IMR-90 (cell line): ENCODE measurements at regions not wholly inside any gene's neighbourhood (a gene's known extent, or its start where the extent isn't known, plus 50 kb on each side); places are given as distances from the start of the nearest gene placed in this dataset.

Experiments used
- ATAC-seq: fragments of 200-7000 bp; cut with Tn5 transposase; 2 replicates; pipeline ENCODE4 v1.9.1; 2020; ENCODE audit warnings: low read depth, mild to moderate bottlenecking, moderate library complexity
- BruUV-seq: library from RNA; stranded (reverse); fragments of 400-500 nt; replicated peaks from 2 replicates; lab custom pipeline; 2021; lab: Mats Ljungman, UMichigan
- CTCF ChIA-PET: fragments of 300-600 bp; formaldehyde crosslinking; extraction: SDS; loops from one replicate; lab custom pipeline; 2021; ENCODE audit warnings: antibody characterized with exemption; lab: Yijun Ruan, JAX
- POLR2A ChIA-PET: fragments of 300-600 bp; sonication (Branson Sonifier 250); formaldehyde crosslinking; loops from one replicate; lab custom pipeline; 2022; ENCODE audit warnings: antibody characterized with exemption; ENCODE audit not compliant: unreplicated experiment; lab: Charles Lee
- DNase-seq: peaks from one replicate; pipeline ENCODE4 v3.0.0; 2013
- H2AFZ ChIP-seq: replicated peaks from 2 replicates; pipeline ENCODE3; 2013; ENCODE audit warnings: low read length, mild to moderate bottlenecking; ENCODE audit not compliant: poor library complexity
- H2AK5ac ChIP-seq: 2 replicates; pipeline ENCODE4 v1.6.1; 2013; ENCODE audit warnings: low read depth, low read length, inconsistent platforms
- H2AK9ac ChIP-seq: replicated peaks from 2 replicates; pipeline ENCODE3; 2013; ENCODE audit warnings: mild to moderate bottlenecking, low read depth, low read length, moderate library complexity; ENCODE audit not compliant: poor library complexity
- H2BK120ac ChIP-seq: 2 replicates; pipeline ENCODE4 v1.6.1; 2013; ENCODE audit warnings: low read depth, low read length, inconsistent platforms
- H2BK15ac ChIP-seq: 3 replicates; pipeline ENCODE4 v1.6.1; 2013; ENCODE audit warnings: low read depth, low read length, inconsistent platforms
- H2BK20ac ChIP-seq: 2 replicates; pipeline ENCODE4 v1.6.1; 2013; ENCODE audit warnings: low read depth, mild to moderate bottlenecking, inconsistent platforms, low read length, moderate library complexity
- H2BK5ac ChIP-seq: 2 replicates; pipeline ENCODE4 v1.6.1; 2013; ENCODE audit warnings: mild to moderate bottlenecking, low read depth, low read length, inconsistent platforms; ENCODE audit not compliant: poor library complexity, severe bottlenecking
- H3K14ac ChIP-seq: replicated peaks from 2 replicates; pipeline ENCODE4 v1.6.1; 2013; ENCODE audit warnings: low read depth, low read length, inconsistent platforms
- H3K18ac ChIP-seq: 2 replicates; pipeline ENCODE4 v1.6.1; 2013; ENCODE audit warnings: low read depth, low read length, control low read depth
- H3K23ac ChIP-seq: 2 replicates; pipeline ENCODE4 v1.6.1; 2013; ENCODE audit warnings: low read depth, low read length, inconsistent platforms
- H3K27ac ChIP-seq: 2 replicates; pipeline ENCODE4 v1.5.1; 2013; ENCODE audit warnings: mild to moderate bottlenecking, control low read depth, low read length; ENCODE audit not compliant: insufficient read depth
- H3K27me3 ChIP-seq: 2 replicates; pipeline ENCODE4 v1.6.1; 2013; ENCODE audit warnings: low read length; ENCODE audit not compliant: control insufficient read depth, insufficient read depth
- H3K36me3 ChIP-seq: 2 replicates; pipeline ENCODE4 v1.6.1; 2013; ENCODE audit warnings: low read length, mixed read lengths; ENCODE audit not compliant: control insufficient read depth, insufficient read depth
- H3K4ac ChIP-seq: 2 replicates; pipeline ENCODE4 v1.6.1; 2013; ENCODE audit warnings: low read depth, low read length, inconsistent platforms
- H3K4me1 ChIP-seq: 2 replicates; pipeline ENCODE4 v1.6.1; 2013; ENCODE audit warnings: low read length, mixed read lengths; ENCODE audit not compliant: control insufficient read depth, insufficient read depth
- H3K4me2 ChIP-seq: 2 replicates; pipeline ENCODE4 v1.6.1; 2013; ENCODE audit warnings: low read depth, mild to moderate bottlenecking, control low read depth, low read length, moderate library complexity
- H3K4me3 ChIP-seq: 2 replicates; pipeline ENCODE4 v1.5.1; 2013; ENCODE audit warnings: low read depth, mild to moderate bottlenecking, control low read depth, low read length, moderate library complexity; ENCODE audit not compliant: insufficient read depth
- H3K56ac ChIP-seq: 2 replicates; pipeline ENCODE4 v1.6.1; 2013; ENCODE audit warnings: low read length, inconsistent platforms; ENCODE audit not compliant: insufficient read depth; ENCODE audit errors: extremely low read depth
- H3K79me1 ChIP-seq, 2 experiments: 2 replicates each; pipeline ENCODE4 v1.6.1; 2013; ENCODE audit warnings: low read length in 2 of 2, inconsistent platforms in 1 of 2, low read depth in 1 of 2
- H3K9ac ChIP-seq: 2 replicates; pipeline ENCODE4 v1.6.1; 2013; ENCODE audit warnings: low read depth, low read length, control low read depth
- H3K9me1 ChIP-seq: 2 replicates; pipeline ENCODE4 v1.6.1; 2013; ENCODE audit warnings: low read length, inconsistent platforms; ENCODE audit not compliant: insufficient read depth
- H3K9me3 ChIP-seq: 2 replicates; pipeline ENCODE4 v1.6.1; 2013; ENCODE audit warnings: low read length; ENCODE audit not compliant: control insufficient read depth, insufficient read depth
- H4K20me1 ChIP-seq: 2 replicates; pipeline ENCODE4 v1.6.1; 2013; ENCODE audit warnings: low read length, inconsistent platforms; ENCODE audit not compliant: insufficient read depth
- H4K5ac ChIP-seq: 2 replicates; pipeline ENCODE4 v1.6.1; 2013; ENCODE audit warnings: mild to moderate bottlenecking, low read depth, low read length, control low read depth
- H4K8ac ChIP-seq, 2 experiments: 2 replicates each; pipeline ENCODE4 v1.6.1; 2013; ENCODE audit warnings: low read depth in 2 of 2, low read length in 2 of 2, control low read depth in 1 of 2, inconsistent platforms in 1 of 2
- H4K91ac ChIP-seq: 2 replicates; pipeline ENCODE4 v1.6.1; 2013; ENCODE audit warnings: low read depth, low read length, inconsistent platforms; ENCODE audit not compliant: insufficient read depth
- BHLHE40 ChIP-seq: fragments of 150-350 bp; IDR thresholded peaks from 2 replicates; pipeline ENCODE4 v1.6.1; 2016; ENCODE audit warnings: mild to moderate bottlenecking, low read depth, low read length
- CEBPB ChIP-seq: IDR thresholded peaks from 2 replicates; pipeline ENCODE4 v1.6.1; 2012; ENCODE audit warnings: low read depth, low read length, improper control_type of control experiment
- CHD1 ChIP-seq: IDR thresholded peaks from 2 replicates; pipeline ENCODE4 v1.6.1; 2012; ENCODE audit warnings: low read depth, low read length, improper control_type of control experiment
- FOS ChIP-seq: fragments of 150-350 bp; IDR thresholded peaks from 2 replicates; pipeline ENCODE4 v1.6.1; 2016; ENCODE audit warnings: low read depth, low read length
- MAFK ChIP-seq: IDR thresholded peaks from 2 replicates; pipeline ENCODE4 v1.6.1; 2012; ENCODE audit warnings: low read depth, low read length, improper control_type of control experiment
- MAZ ChIP-seq: IDR thresholded peaks from 2 replicates; pipeline ENCODE4 v1.6.1; 2012; ENCODE audit warnings: low read depth, mild to moderate bottlenecking, low read length, improper control_type of control experiment, moderate library complexity, borderline replicate concordance
- MXI1 ChIP-seq: IDR thresholded peaks from 2 replicates; pipeline ENCODE4 v1.6.1; 2012; ENCODE audit warnings: low read depth, mild to moderate bottlenecking, low read length, moderate library complexity, borderline replicate concordance
- NFE2L2 ChIP-seq: fragments of 150-350 bp; IDR thresholded peaks from 2 replicates; pipeline ENCODE4 v1.6.1; 2016; ENCODE audit warnings: low read depth, mild to moderate bottlenecking, low read length
- POLR2A ChIP-seq: IDR thresholded peaks from 2 replicates; pipeline ENCODE4 v1.6.1; 2012; ENCODE audit warnings: mild to moderate bottlenecking, low read depth, low read length
- RAD21 ChIP-seq: IDR thresholded peaks from 2 replicates; pipeline ENCODE4 v1.6.1; 2012; ENCODE audit warnings: low read length, improper control_type of control experiment
- RCOR1 ChIP-seq: IDR thresholded peaks from 2 replicates; pipeline ENCODE4 v1.6.1; 2012; ENCODE audit warnings: mild to moderate bottlenecking, low read length, improper control_type of control experiment; ENCODE audit not compliant: insufficient replicate concordance
- RFX5 ChIP-seq: IDR thresholded peaks from 2 replicates; pipeline ENCODE4 v1.8.0; 2012; ENCODE audit warnings: low read depth, mild to moderate bottlenecking, low read length, moderate library complexity
- SMC3 ChIP-seq: fragments of 150-350 bp; IDR thresholded peaks from 2 replicates; pipeline ENCODE4 v1.6.1; 2016; ENCODE audit warnings: low read depth, mild to moderate bottlenecking, antibody characterized with exemption, low read length, moderate library complexity
- WGBS, 2 experiments: methylation state at CpG; one replicate each; pipeline versions ENCODE4 v1.1.5 to v1.1.7; 2013; ENCODE audit warnings: missing lambda C conversion rate in 2 of 2; ENCODE audit not compliant: insufficient read length in 1 of 2; ENCODE audit errors: extremely low coverage in 2 of 2; 5-methylcytosine and 5-hydroxymethylcytosine counted together
- dilution Hi-C: fragments of 300-500 bp; cut with HindIII; formaldehyde crosslinking; loops from one replicate; pipeline ENCODE4 v1.14.3; 2018; ENCODE audit warnings: low sequenced_read_pairs; ENCODE audit not compliant: unreplicated experiment
- in situ Hi-C: fragments of 300-500 bp; cut with MboI; formaldehyde crosslinking; loops from 3 replicates; pipeline ENCODE4 v1.14.3; 2019; ENCODE audit warnings: low sequenced_read_pairs, inconsistent platforms, mixed read lengths
- intact Hi-C: fragments of 100-400 bp; cut with micrococcal nuclease; formaldehyde crosslinking; loops from 2 replicates; pipeline ENCODE4 v1.10.0; 2022
- TF ChIP-seq, protein P1 (sequence below): fragments of 150-350 bp; IDR thresholded peaks from 2 replicates; pipeline ENCODE4 v1.6.1; 2016; ENCODE audit warnings: low read depth, mild to moderate bottlenecking, low read length, moderate library complexity, borderline replicate concordance
- TF ChIP-seq, protein P2 (sequence below): conservative IDR thresholded peaks from 2 replicates; pipeline ENCODE4 v1.5.1; 2012; ENCODE audit warnings: mild to moderate bottlenecking, low read depth, low read length, improper control_type of control experiment
- TF ChIP-seq, protein P3 (sequence below): fragments of 150-350 bp; IDR thresholded peaks from 2 replicates; pipeline ENCODE4 v1.6.1; 2017; ENCODE audit warnings: mild to moderate bottlenecking, antibody characterized with exemption, low read length, low read depth

DNA sequence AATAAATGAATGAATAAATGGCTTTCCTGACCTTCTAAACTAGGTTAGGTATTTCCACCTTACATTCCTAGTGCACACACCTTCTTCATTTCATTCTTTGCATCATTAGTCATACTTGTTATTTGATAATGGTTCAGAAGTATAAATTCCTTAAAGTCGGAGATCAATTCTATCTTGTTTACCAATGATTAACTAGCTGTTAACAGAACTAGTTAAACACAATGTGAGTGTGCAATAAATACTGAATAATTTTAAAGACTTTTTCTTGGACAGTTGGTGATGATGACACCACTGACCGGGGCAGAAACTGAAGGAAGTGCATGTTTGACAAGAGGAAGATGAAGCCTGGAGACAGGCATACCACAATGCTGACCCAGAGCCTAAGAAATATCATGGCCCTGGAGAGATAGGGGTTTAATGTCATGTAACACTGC is 207.1 kb upstream of the DEPDC1 start:
- CTCF ChIA-PET: no interaction called here
- H3K4ac ChIP-seq: no peak overlapping the region
- no peaks in the 10 kb centered on the region for H3K36me3 ChIP-seq
- no peak overlapping the region for H4K91ac ChIP-seq
- no peak for TF ChIP-seq CEBPB
- no peak for TF ChIP-seq FOS
- TF ChIP-seq, protein P1, sequence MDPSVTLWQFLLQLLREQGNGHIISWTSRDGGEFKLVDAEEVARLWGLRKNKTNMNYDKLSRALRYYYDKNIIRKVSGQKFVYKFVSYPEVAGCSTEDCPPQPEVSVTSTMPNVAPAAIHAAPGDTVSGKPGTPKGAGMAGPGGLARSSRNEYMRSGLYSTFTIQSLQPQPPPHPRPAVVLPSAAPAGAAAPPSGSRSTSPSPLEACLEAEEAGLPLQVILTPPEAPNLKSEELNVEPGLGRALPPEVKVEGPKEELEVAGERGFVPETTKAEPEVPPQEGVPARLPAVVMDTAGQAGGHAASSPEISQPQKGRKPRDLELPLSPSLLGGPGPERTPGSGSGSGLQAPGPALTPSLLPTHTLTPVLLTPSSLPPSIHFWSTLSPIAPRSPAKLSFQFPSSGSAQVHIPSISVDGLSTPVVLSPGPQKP: no peak
- TF ChIP-seq POLR2A: no peak
- TF ChIP-seq, protein P2, sequence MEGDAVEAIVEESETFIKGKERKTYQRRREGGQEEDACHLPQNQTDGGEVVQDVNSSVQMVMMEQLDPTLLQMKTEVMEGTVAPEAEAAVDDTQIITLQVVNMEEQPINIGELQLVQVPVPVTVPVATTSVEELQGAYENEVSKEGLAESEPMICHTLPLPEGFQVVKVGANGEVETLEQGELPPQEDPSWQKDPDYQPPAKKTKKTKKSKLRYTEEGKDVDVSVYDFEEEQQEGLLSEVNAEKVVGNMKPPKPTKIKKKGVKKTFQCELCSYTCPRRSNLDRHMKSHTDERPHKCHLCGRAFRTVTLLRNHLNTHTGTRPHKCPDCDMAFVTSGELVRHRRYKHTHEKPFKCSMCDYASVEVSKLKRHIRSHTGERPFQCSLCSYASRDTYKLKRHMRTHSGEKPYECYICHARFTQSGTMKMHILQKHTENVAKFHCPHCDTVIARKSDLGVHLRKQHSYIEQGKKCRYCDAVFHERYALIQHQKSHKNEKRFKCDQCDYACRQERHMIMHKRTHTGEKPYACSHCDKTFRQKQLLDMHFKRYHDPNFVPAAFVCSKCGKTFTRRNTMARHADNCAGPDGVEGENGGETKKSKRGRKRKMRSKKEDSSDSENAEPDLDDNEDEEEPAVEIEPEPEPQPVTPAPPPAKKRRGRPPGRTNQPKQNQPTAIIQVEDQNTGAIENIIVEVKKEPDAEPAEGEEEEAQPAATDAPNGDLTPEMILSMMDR: no peak
- no peak for TF ChIP-seq RFX5
- TF ChIP-seq MAZ: no peak
- TF ChIP-seq SMC3: no peak
- TF ChIP-seq, protein P3, sequence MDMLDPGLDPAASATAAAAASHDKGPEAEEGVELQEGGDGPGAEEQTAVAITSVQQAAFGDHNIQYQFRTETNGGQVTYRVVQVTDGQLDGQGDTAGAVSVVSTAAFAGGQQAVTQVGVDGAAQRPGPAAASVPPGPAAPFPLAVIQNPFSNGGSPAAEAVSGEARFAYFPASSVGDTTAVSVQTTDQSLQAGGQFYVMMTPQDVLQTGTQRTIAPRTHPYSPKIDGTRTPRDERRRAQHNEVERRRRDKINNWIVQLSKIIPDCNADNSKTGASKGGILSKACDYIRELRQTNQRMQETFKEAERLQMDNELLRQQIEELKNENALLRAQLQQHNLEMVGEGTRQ: no peak
- no peak for TF ChIP-seq RAD21
- no peak for TF ChIP-seq BHLHE40
- TF ChIP-seq NFE2L2: no peak
- TF ChIP-seq CHD1: no peak
- TF ChIP-seq RCOR1: no peak
- no peak for TF ChIP-seq MAFK
- no peak for TF ChIP-seq MXI1
- dilution Hi-C loops: no loop called here
- BruUV-seq: no TSS peak
- H3K9me1 ChIP-seq: no peaks in the 10 kb centered on the region
- H3K14ac ChIP-seq: no peak overlapping the region
- no peak for ATAC-seq
- no peak overlapping the region for H4K5ac ChIP-seq
- no peak overlapping the region for H2AK9ac ChIP-seq
- H2AK5ac ChIP-seq: no peak overlapping the region
- no peaks in the 10 kb centered on the region for H3K4me1 ChIP-seq
- no peak overlapping the region for H3K27ac ChIP-seq
- H3K18ac ChIP-seq: no peak overlapping the region
- H3K4me2 ChIP-seq: no peak overlapping the region
- H4K8ac ChIP-seq: no peak overlapping the region
- in situ Hi-C loops: no loop called here
- no peak for DNase-seq
- H3K27me3 ChIP-seq: no peaks in the 10 kb centered on the region
- no peak overlapping the region for H3K56ac ChIP-seq
- no peaks in the 10 kb centered on the region for H3K9me3 ChIP-seq
- H3K23ac ChIP-seq: no peak overlapping the region
- POLR2A ChIA-PET: no interaction called here
- no peaks in the 10 kb centered on the region for H4K20me1 ChIP-seq
- no CpG with 5 or more reads among the region's 2 CpGs for WGBS, 2 experiments
- no peak overlapping the region for H3K4me3 ChIP-seq
- intact Hi-C loops: no loop called here
- no peak overlapping the region for H2BK20ac ChIP-seq
- no peak overlapping the region for H3K9ac ChIP-seq
- no peak overlapping the region for H2BK5ac ChIP-seq
- H2AFZ ChIP-seq: no peak overlapping the region
- no peak overlapping the region for H2BK15ac ChIP-seq
- H3K79me1 ChIP-seq: no peaks in the 10 kb centered on the region
- H2BK120ac ChIP-seq: no peak overlapping the region
